ENCODE measurements at regions not wholly inside any gene's neighbourhood (a gene's known extent, or its start where the extent isn't known, plus 50 kb on each side); places are given as distances from the start of the nearest gene placed in this dataset.

DNA sequence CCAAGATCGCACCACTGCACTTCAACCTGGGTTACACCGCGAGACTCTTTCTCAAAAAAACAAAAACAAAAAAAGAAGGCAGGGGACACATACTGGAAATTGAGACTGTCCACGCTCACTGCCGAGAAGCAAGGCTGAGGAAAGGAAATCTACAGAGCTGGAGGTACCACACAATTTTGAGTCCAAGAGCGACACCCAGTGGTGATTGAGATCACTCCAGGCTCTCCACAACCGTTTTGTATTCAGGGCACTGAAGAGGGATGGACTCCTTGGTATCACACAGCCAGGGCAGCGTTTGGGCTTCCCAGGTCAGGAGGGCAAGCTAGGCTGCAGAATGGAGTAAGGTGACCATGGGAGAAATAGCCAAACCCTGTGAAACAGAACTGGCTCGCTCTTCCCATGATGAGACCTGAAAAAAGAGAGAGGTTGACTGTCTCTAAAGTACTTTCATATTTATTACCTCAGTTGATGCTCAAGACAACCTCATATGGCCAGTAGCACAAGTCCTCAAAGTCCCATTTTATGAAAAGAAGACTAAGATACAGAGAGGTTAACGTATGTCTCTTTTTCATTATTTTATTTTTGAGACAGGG is 74.5 kb upstream of the YPEL5 start:
- TF ChIP-seq, protein P1, sequence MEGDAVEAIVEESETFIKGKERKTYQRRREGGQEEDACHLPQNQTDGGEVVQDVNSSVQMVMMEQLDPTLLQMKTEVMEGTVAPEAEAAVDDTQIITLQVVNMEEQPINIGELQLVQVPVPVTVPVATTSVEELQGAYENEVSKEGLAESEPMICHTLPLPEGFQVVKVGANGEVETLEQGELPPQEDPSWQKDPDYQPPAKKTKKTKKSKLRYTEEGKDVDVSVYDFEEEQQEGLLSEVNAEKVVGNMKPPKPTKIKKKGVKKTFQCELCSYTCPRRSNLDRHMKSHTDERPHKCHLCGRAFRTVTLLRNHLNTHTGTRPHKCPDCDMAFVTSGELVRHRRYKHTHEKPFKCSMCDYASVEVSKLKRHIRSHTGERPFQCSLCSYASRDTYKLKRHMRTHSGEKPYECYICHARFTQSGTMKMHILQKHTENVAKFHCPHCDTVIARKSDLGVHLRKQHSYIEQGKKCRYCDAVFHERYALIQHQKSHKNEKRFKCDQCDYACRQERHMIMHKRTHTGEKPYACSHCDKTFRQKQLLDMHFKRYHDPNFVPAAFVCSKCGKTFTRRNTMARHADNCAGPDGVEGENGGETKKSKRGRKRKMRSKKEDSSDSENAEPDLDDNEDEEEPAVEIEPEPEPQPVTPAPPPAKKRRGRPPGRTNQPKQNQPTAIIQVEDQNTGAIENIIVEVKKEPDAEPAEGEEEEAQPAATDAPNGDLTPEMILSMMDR (IDR thresholded peaks at IDR 0.05; ENCODE audit: insufficient read depth, low read length): peak; percentile 74
- H3K4me3 ChIP-seq (ENCODE audit: low read depth, low read length): no peak overlapping the region
- peak; percentile 77 for DNase-seq (ENCODE audit: low read depth)

DNA sequence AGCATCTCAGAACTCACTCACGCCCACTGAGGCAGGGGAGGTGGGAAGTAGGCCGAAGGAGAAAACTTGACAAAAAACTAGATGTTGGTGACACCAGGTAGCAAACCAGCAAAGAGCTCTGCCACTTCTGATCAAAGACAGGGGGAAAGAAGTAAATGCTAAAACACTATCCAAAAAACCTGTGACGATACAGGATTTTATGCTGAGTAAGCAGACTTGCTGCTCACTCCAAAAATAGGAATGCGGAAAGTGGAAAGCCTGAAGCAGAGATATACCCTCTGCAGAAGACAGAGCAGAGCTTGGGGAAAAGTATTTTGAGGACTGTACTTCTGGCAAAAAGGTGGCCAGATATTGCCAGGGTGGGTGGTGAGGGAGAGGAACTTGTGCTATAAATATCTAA is 73.3 kb upstream of the YPEL5 start:
- DNase-seq (ENCODE audit: low read depth): peak; percentile 3
- TF ChIP-seq, protein P1 (IDR thresholded peaks at IDR 0.05; ENCODE audit: insufficient read depth, low read length): no peak
- H3K4me3 ChIP-seq (ENCODE audit: low read depth, low read length): no peak overlapping the region

DNA sequence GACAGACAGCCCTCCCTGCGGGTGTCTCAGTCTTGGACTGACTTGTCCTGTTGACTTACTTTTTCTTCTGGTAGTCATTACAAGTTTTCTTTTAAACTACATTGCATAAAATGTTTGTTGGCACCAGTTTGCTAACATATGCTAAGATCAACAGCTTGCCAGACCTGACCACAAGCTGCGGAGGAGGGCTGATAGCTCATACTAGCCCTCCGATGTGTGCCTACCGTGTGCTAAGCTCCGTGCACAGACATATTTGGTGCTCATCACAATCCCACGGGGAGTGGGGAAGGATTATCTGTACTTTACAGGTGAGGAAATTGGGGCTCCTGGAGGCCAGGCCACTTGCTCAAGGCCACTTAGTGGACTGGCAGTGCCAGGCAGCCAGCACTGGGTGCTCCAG is 72.8 kb upstream of the YPEL5 start:
- H3K4me3 ChIP-seq (ENCODE audit: low read depth, low read length): no peak overlapping the region
- peak; percentile 14 for DNase-seq (ENCODE audit: low read depth)
- TF ChIP-seq, protein P1 (IDR thresholded peaks at IDR 0.05; ENCODE audit: insufficient read depth, low read length): no peak

DNA sequence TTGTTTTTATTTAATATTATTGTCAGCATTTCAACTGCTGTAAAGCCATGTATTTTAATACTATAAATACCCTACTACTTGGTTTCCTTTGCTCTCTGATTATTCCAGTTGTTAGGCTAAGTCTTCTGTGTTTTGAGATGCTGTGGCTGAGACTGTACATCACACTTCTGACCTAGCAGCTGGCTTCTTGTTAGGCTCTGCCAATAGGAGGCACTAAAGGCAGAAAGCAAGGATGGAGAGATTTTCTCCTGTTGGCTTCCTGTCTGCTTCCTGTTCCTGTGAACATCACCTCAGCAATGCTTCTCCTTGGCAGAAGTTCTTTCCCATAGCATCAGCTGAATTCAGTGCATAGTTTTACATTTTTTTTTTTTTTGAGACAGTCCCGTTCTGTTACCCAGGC is 68.3 kb upstream of the YPEL5 start:
- H3K4me3 ChIP-seq (ENCODE audit: low read depth, low read length): no peak overlapping the region
- no peak for DNase-seq (ENCODE audit: low read depth)
- TF ChIP-seq, protein P1 (IDR thresholded peaks at IDR 0.05; ENCODE audit: insufficient read depth, low read length): no peak

DNA sequence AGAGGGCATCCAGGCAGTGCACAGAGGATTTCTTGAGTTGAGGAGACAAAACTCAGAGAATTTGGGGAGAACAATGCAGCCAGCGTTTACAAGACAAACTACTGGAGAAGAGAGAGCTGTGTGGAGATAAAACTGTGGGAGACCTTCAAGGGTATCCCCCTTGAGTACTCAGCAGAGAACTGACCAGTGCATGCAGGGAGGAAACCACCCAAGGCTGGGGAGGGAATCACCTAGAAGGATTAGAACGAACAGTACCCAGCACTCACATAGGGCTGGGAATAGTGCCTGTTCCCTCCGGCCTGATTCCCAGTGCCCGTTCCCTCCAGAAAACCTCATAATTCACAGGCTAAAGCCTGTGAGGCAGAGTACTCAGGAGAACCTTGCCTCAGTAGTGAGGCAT is 61.9 kb upstream of the YPEL5 start:
- H3K4me3 ChIP-seq (ENCODE audit: low read depth, low read length): no peak overlapping the region
- no peak for DNase-seq (ENCODE audit: low read depth)
- TF ChIP-seq, protein P1 (IDR thresholded peaks at IDR 0.05; ENCODE audit: insufficient read depth, low read length): no peak

DNA sequence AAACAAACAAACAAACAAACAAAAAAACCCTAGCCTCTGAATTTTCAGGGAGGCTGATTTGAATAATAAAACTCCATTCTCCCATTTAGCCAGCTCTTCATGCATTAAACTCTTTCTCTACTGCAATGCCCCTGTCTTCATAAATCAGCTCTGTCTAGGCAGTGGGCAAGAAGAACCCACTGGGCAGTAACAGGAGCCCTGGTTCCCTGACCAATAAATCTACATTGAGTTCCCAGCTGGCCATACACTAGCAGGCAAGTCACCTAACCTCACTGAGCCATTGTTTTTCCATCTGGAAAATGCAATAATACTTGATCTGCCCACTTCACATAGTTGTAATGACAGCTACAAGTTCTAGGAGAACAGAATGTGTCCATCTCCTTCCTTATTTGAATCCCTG is 57.6 kb upstream of the YPEL5 start:
- TF ChIP-seq, protein P1 (IDR thresholded peaks at IDR 0.05; ENCODE audit: insufficient read depth, low read length): no peak
- DNase-seq (ENCODE audit: low read depth): no peak
- H3K4me3 ChIP-seq (ENCODE audit: low read depth, low read length): no peak overlapping the region

DNA sequence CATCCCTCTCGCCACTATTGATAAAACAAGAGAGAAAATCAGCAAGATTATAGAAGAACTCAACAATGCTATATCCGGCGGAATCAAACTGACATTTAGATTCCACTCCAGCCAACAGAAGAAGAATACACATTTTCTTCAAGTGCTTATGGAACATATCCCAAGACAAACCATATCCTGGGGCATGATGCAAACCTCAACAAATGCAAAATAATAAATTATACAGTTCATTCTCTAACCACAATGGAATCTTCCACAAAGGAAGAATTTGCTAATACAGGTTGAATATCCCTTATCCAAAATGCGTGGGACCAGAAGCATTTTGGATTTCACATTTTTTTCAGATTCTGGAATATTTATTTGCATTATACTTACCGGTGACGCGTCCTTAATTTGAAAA is 51.4 kb upstream of the YPEL5 start:
- H3K4me3 ChIP-seq (ENCODE audit: low read depth, low read length): no peak overlapping the region
- TF ChIP-seq, protein P1 (IDR thresholded peaks at IDR 0.05; ENCODE audit: insufficient read depth, low read length): no peak
- DNase-seq (ENCODE audit: low read depth): no peak
